Right atrium auricular region (tissue), 2 donors: ENCODE measurements at regions not wholly inside any gene's neighbourhood (a gene's known extent, or its start where the extent isn't known, plus 50 kb on each side); places are given as distances from the start of the nearest gene placed in this dataset.

Experiments used
- DNase-seq: peaks from one replicate; pipeline ENCODE4 v3.0.0-alpha.2; 2019; ENCODE audit warnings: low spot score
- H3K27ac ChIP-seq, 2 donors: fragments of 200-600 bp; sonication (generic); 1 replicate in 1 of 2; 2 replicates in 1 of 2; pipeline ENCODE4 v1.5.1; 2016 to 2019
- H3K27me3 ChIP-seq, 2 donors: fragments of 200-600 bp; sonication (generic); one replicate each; pipeline versions ENCODE4 v1.5.1 to v1.6.0; 2017 to 2019
- H3K36me3 ChIP-seq: fragments of 200-600 bp; sonication (generic); one replicate; pipeline ENCODE4 v1.5.1; 2016
- H3K4me1 ChIP-seq, 2 donors: fragments of 200-600 bp; sonication (generic); one replicate each; pipeline versions ENCODE4 v1.5.1 to v1.6.0; 2017 to 2019
- H3K4me3 ChIP-seq, 2 donors: fragments of 200-600 bp; sonication (generic); 1 replicate in 1 of 2; 2 replicates in 1 of 2; pipeline ENCODE4 v1.5.1; 2017 to 2019; ENCODE audit warnings: mild to moderate bottlenecking in 1 of 2, moderate library complexity in 1 of 2
- H3K9me3 ChIP-seq, 2 donors: fragments of 200-600 bp; sonication (generic); one replicate each; pipeline ENCODE4 v1.5.1; 2019
- CTCF ChIP-seq, 2 donors: fragments of 200-600 bp; sonication (generic); IDR thresholded peaks; one replicate each; pipeline ENCODE4 v1.5.1; 2019; ENCODE audit warnings: antibody characterized with exemption in 2 of 2

GRCh38 chr15:95016511-95017229 is 785.3 kb downstream of the MCTP2 start:
- DNase-seq = no peak
- peaks cover 0 to 3% of the 10 kb centered on the region in 2 donors for H3K9me3 ChIP-seq
- no peak for TF ChIP-seq CTCF (IDR thresholded peaks at IDR 0.05)
- no peak overlapping the region for H3K27ac ChIP-seq
- no peak overlapping the region for H3K4me3 ChIP-seq
- H3K4me1 ChIP-seq = peaks cover 0 to 31% of the 10 kb centered on the region in 2 donors
- no peaks in the 10 kb centered on the region for H3K27me3 ChIP-seq
- no peaks in the 10 kb centered on the region for H3K36me3 ChIP-seq

- no peak for TF ChIP-seq CTCF (IDR thresholded peaks at IDR 0.05)
- peak; percentile 73 for DNase-seq
- Histone ChIP-seq H3K9me3 (peaks cover 0 to 11% of the 10 kb centered on the region in 2 donors), H3K4me1 (peaks cover 0 to 31% of the 10 kb centered on the region in 2 donors), H3K27ac (no peak overlapping the region), H3K27me3 (no peaks in the 10 kb centered on the region), H3K4me3 (no peak overlapping the region), H3K36me3 (no peaks in the 10 kb centered on the region)
Observed at GRCh38 chr15:95017666-95018328, 786.4 kb downstream of the MCTP2 start.

GRCh38 chr15:95018888-95019545 is 787.7 kb downstream of the MCTP2 start:
- no peak for TF ChIP-seq CTCF (IDR thresholded peaks at IDR 0.05)
- Histone ChIP-seq H3K36me3 (no peaks in the 10 kb centered on the region), H3K4me1 (peaks cover 0 to 23% of the 10 kb centered on the region in 2 donors), H3K27me3 (no peaks in the 10 kb centered on the region), H3K4me3 (no peak overlapping the region), H3K9me3 (peaks cover 0 to 11% of the 10 kb centered on the region in 2 donors), H3K27ac (no peak overlapping the region)
- no peak for DNase-seq

GRCh38 chr15:95019907-95020306 is 788.5 kb downstream of the MCTP2 start:
- no peak for DNase-seq
- Histone ChIP-seq H3K27ac (no peak overlapping the region), H3K36me3 (no peaks in the 10 kb centered on the region), H3K27me3 (no peaks in the 10 kb centered on the region), H3K4me1 (peaks cover 0 to 23% of the 10 kb centered on the region in 2 donors), H3K4me3 (no peak overlapping the region), H3K9me3 (peaks cover 0 to 11% of the 10 kb centered on the region in 2 donors)
- TF ChIP-seq CTCF (IDR thresholded peaks at IDR 0.05) = no peak

GRCh38 chr15:95021816-95022215 is 790.5 kb downstream of the MCTP2 start:
- no peaks in the 10 kb centered on the region for H3K36me3 ChIP-seq

More at GRCh38 chr15:95021816-95022215, 790.5 kb downstream of the MCTP2 start:
- H3K4me3 ChIP-seq = no peak overlapping the region
- no peak overlapping the region for H3K27ac ChIP-seq
- TF ChIP-seq CTCF (IDR thresholded peaks at IDR 0.05) = no peak
- H3K9me3 ChIP-seq = peaks cover 0 to 11% of the 10 kb centered on the region in 2 donors
- no peak for DNase-seq
- peaks cover 0 to 23% of the 10 kb centered on the region in 2 donors for H3K4me1 ChIP-seq
- H3K27me3 ChIP-seq = no peaks in the 10 kb centered on the region
